Heart left ventricle (tissue), 16 donors: ENCODE measurements at regions not wholly inside any gene's neighbourhood (a gene's known extent, or its start where the extent isn't known, plus 50 kb on each side); places are given as distances from the start of the nearest gene placed in this dataset.
A peak's percentile ranks its signal among the peaks of the same experiment; 100 is the strongest.

Experiments
- ATAC-seq, 4 donors: fragments of 200-7000 bp; cut with Tn5 transposase; one replicate each; pipeline ENCODE4 v1.9.1; 2020 to 2022; ENCODE audit warnings: moderate library complexity in 4 of 4, mild to moderate bottlenecking in 3 of 4, moderate number of reproducible peaks in 1 of 4
- DNase-seq, 5 donors: peaks; one replicate each; pipeline ENCODE4 v3.0.0-alpha.2; 2020
- H3K27ac ChIP-seq, 12 donors: fragments of 200-600 bp; sonication (generic) in 4 of 12; one replicate each; pipeline versions ENCODE4 v1.5.0 to v1.8.0; 2016 to 2022; ENCODE audit warnings: mild to moderate bottlenecking in 2 of 12
- H3K27me3 ChIP-seq, 9 donors: fragments of 200-600 bp; sonication (generic) in 2 of 9; one replicate each; pipeline versions ENCODE4 v1.5.1 to v1.8.0; 2016 to 2022; ENCODE audit warnings: mild to moderate bottlenecking in 3 of 9
- H3K36me3 ChIP-seq, 9 donors: fragments of 200-600 bp; sonication (generic) in 2 of 9; one replicate each; pipeline versions ENCODE4 v1.5.0 to v1.8.0; 2018 to 2022; ENCODE audit warnings: mild to moderate bottlenecking in 2 of 9
- H3K4me1 ChIP-seq, 12 donors: fragments of 200-600 bp; sonication (generic) in 4 of 12; one replicate each; pipeline versions ENCODE4 v1.5.0 to v1.8.0; 2016 to 2022; ENCODE audit warnings: mild to moderate bottlenecking in 3 of 12
- H3K4me3 ChIP-seq, 12 donors: fragments of 200-600 bp; sonication (generic) in 4 of 12; one replicate each; pipeline versions ENCODE4 v1.5.0 to v1.8.0; 2017 to 2022; ENCODE audit warnings: mild to moderate bottlenecking in 9 of 12, moderate library complexity in 4 of 12
- H3K9me3 ChIP-seq, 12 donors: fragments of 200-600 bp; sonication (generic) in 4 of 12; one replicate each; pipeline versions ENCODE4 v1.5.0 to v1.8.0; 2016 to 2022; ENCODE audit warnings: mild to moderate bottlenecking in 1 of 12
- CTCF ChIP-seq, 12 donors: fragments of 200-600 bp; sonication (generic) in 4 of 12; IDR thresholded peaks; one replicate each; pipeline versions ENCODE4 v1.5.0 to v1.8.0; 2018 to 2022; ENCODE audit warnings: antibody characterized with exemption in 12 of 12, mild to moderate bottlenecking in 5 of 12
- POLR2A ChIP-seq, 2 donors: fragments of 450-650 bp; IDR thresholded peaks; one replicate each; pipeline ENCODE4 v1.6.1; 2017; ENCODE audit warnings: antibody characterized with exemption in 2 of 2, mild to moderate bottlenecking in 2 of 2, moderate library complexity in 2 of 2
- WGBS, 4 donors: extraction: QIAGEN DNeasy Blood & Tissue Kit in 2 of 4; methylation state at CpG; one replicate each; pipeline versions ENCODE4 v1.1.5 to v1.1.7; 2013 to 2018; 5-methylcytosine and 5-hydroxymethylcytosine counted together
- intact Hi-C, 10 donors: fragments of 100-400 bp; cut with DNase I; formaldehyde crosslinking; loops; one replicate each; pipeline versions ENCODE4 v1.11.1 to v1.14.2; 2022
- donor health status: ischemic (EF 13 %, LVEDD 7.1; RV severe dilation, severe dysfunction).
- donor health status: healthy with polysubstance abuse.
- donor health status: DM: no; HTN: yes; CAD: no.
- donor health status: DM: no; HTN: no; CAD: no.
- donor health status: ischemic (EF 25% LVEDD 6.9; RV normal size, moderate dysfunction).
- donor health status: ischemic (EF 25% LVEDD 5.7; RV mildly dilated, moderate dysfunction).
- donor health status: healthy.
- donor health status: DM: yes; HTN: yes; CAD: no.
- donor health status: ischemic (EF 35%, LVEDD 5.7; RV mildly dilated, moderate dysfunction).
- donor health status: nonischemic (EF 11% LVEDD 7.7; RV severe dilation, severe dysfunction).
- donor health status: DM: yes; HTN: yes; CAD: no.
- donor health status: PGD.
- donor health status: ischemic (EF 29% LVEDD 5.4; RV normal size, mild dysfunction).
- donor health status: nonischemic (EF 23%, LVEDD 6.1; RV moderate dilation, normal function).

- intact Hi-C loops = no loop called here
- H3K4me1 ChIP-seq = no peaks in the 10 kb centered on the region
- no peak overlapping the region for H3K4me3 ChIP-seq
Observed at GRCh38 chr1:215417122-215417521, 150.0 kb upstream of the KCTD3 start.

GRCh38 chr1:215418876-215419447 lies 148.1 kb upstream of the KCTD3 start:
- intact Hi-C loops = no loop called here
- no peak for DNase-seq
- WGBS, 4 donors = 33 to 46% (median 44%) methylated on average over 2 of the region's 2 CpGs
- no peaks in the 10 kb centered on the region for H3K27me3 ChIP-seq
- no peak for ATAC-seq
- TF ChIP-seq CTCF (IDR thresholded peaks at IDR 0.05) (no peak), POLR2A (IDR thresholded peaks at IDR 0.05) (no peak)
- H3K27ac ChIP-seq = peak overlapping the region in 2 of 12 donors; percentile 1 to 6
- H3K9me3 ChIP-seq = no peaks in the 10 kb centered on the region
- H3K36me3 ChIP-seq = no peaks in the 10 kb centered on the region
- H3K4me1 ChIP-seq = no peaks in the 10 kb centered on the region
- no peak overlapping the region for H3K4me3 ChIP-seq

More at GRCh38 chr1:215417122-215417521, 150.0 kb upstream of the KCTD3 start:
- ATAC-seq (no peak), DNase-seq (no peak)
- no peaks in the 10 kb centered on the region for H3K9me3 ChIP-seq
- H3K27ac ChIP-seq = no peak overlapping the region
- TF ChIP-seq CTCF (IDR thresholded peaks at IDR 0.05) = no peak
- no peak for TF ChIP-seq POLR2A (IDR thresholded peaks at IDR 0.05)
- H3K27me3 ChIP-seq = no peaks in the 10 kb centered on the region
- WGBS, 4 donors = 70 to 92% (median 86%) methylated on average over 5 of the region's 5 CpGs
- no peaks in the 10 kb centered on the region for H3K36me3 ChIP-seq

GRCh38 chr1:215421744-215422143 lies 145.4 kb upstream of the KCTD3 start:
- Histone ChIP-seq H3K4me1 (no peaks in the 10 kb centered on the region), H3K4me3 (no peak overlapping the region), H3K36me3 (no peaks in the 10 kb centered on the region), H3K9me3 (peaks cover 0 to 10% (median 0%) of the 10 kb centered on the region in 12 donors), H3K27ac (no peak overlapping the region), H3K27me3 (no peaks in the 10 kb centered on the region)
- intact Hi-C loops = no loop called here
- ATAC-seq (no peak), DNase-seq (no peak)
- TF ChIP-seq CTCF (IDR thresholded peaks at IDR 0.05) = no peak
- no peak for TF ChIP-seq POLR2A (IDR thresholded peaks at IDR 0.05)
- 93 to 97% (median 96%) methylated on average over 1 of the region's 1 CpG for WGBS, 4 donors

GRCh38 chr1:215423288-215423687 lies 143.8 kb upstream of the KCTD3 start:
- intact Hi-C loops = no loop called here

More at GRCh38 chr1:215423288-215423687, 143.8 kb upstream of the KCTD3 start:
- H3K9me3 ChIP-seq = peaks cover 0 to 26% (median under 1%) of the 10 kb centered on the region in 12 donors
- H3K27me3 ChIP-seq = no peaks in the 10 kb centered on the region
- no peaks in the 10 kb centered on the region for H3K4me1 ChIP-seq
- TF ChIP-seq POLR2A (IDR thresholded peaks at IDR 0.05) (no peak), CTCF (IDR thresholded peaks at IDR 0.05) (no peak)
- H3K36me3 ChIP-seq = no peaks in the 10 kb centered on the region
- no peak overlapping the region for H3K27ac ChIP-seq
- H3K4me3 ChIP-seq = no peak overlapping the region
- ATAC-seq = no peak
- 59 to 77% (median 74%) methylated on average over 2 of the region's 2 CpGs for WGBS, 4 donors
- DNase-seq = no peak
